ENCODE measurements at regions not wholly inside any gene's neighbourhood (a gene's known extent, or its start where the extent isn't known, plus 50 kb on each side); places are given as distances from the start of the nearest gene placed in this dataset.
A peak's percentile ranks its signal among the peaks of the same experiment; 100 is the strongest.
"Not testable (repeated sequence)": the region's sequence is repeated elsewhere in the genome, so short reads cannot be mapped to it uniquely, and the experiment has no call there.

GRCh38 chr2:51894584-51894983, 862.7 kb upstream of the NRXN1 start:
- not testable (repeated sequence) for DNase-seq (ENCODE audit: low read depth)

- no peak for DNase-seq (ENCODE audit: low read depth)
Measured at GRCh38 chr2:51888120-51888519, 856.2 kb upstream of the NRXN1 start.

DNA sequence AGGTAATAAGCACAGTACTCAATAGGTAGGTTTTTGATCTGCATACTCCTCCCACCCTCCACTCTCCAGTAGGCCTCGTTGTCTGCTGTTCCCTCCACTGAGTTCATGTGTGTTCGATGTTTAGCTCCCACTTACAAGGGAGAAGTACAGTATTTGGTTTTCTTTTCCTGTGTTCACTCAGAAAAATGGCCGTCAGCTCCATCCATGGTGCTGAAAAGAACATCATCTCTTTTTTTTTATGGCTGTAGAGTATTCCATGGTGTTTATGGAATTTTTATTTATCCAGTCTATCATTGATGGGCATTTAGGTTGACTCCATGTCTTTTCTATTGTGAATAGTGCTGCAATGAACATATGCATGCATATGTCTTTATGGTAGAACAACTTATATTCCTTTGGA, 849.7 kb upstream of the NRXN1 start:
- no peak for DNase-seq (ENCODE audit: low read depth)

GRCh38 chr2:51880153-51880552, 848.2 kb upstream of the NRXN1 start:
- DNase-seq (ENCODE audit: low read depth), result no peak

- DNase-seq (ENCODE audit: low read depth), result peak; percentile 2
Measured at GRCh38 chr2:51866361-51866760, 834.4 kb upstream of the NRXN1 start.

DNA sequence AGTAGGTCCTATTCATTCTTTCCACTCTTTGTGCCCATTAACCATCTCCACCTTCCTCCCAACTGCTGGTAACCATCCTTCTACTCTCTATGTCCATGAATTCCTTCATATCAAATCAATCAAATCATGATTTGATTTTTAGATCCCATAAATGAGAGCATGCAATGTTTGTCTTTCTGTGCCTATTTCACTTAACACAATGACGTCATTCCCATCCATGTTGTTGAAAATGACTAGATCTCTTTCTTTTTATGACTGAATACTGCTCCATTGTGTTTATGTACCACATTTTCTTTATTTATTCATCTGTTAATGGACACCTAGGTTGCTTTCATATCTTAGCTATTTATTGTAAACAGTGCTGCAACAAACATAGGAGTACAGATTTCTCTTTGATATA, 827.3 kb upstream of the NRXN1 start:
- DNase-seq (ENCODE audit: low read depth), result no peak

DNA sequence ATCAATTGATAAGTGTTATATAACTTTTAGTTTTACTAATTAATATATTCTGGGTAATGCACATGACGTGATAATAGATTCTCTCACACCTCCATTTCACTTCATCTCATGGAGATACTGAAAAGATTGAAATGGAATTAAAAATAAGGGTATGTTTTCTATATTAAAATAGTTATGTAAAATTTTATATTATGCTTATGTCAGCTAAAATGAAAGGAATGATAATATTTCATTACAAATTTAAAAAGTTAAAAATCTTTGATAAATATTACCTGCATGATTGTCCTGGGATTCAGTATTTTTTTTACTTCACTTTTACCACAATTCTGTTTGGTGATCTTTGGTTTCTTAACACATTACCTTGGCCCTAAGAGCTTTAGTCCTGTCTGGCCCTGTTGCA, 823.8 kb upstream of the NRXN1 start:
- no peak for DNase-seq (ENCODE audit: low read depth)

DNA sequence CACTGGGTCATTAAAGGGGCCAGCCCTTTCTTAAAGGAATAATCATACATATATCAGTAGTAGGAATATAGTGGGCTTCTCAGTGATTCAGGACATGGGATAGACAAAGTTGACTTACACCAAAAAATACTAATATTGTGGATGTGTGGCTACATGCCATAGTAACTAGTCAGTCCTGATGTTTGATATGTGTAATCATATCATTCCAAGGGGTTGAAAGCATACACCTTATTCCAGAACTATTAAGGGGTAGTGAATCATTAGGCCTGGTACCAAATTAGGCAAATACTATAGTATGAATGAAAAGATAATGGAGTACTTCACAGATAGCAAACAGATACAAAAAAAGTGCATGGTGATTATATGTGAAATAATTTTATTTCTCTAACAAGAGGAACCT, 814.9 kb upstream of the NRXN1 start:
- DNase-seq (ENCODE audit: low read depth), result no peak

DNA sequence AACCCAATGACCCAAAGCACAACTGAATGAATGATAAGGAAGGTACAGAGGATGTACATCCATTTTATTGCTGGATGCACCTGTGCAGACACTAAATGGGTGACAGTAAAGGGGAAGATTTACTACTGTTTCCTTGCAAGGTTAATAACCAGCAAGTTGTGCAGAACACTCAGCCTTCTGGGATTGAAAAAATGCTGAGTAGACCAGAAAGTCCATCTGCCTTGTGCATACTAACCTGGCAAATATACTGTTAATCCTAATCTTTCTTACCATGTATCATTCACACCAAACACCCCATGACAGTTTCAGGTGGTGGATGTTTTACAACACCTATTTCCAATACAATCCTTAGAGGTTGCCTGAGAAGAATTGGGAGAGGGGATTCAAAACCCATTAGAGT, 814.1 kb upstream of the NRXN1 start:
- no peak for DNase-seq (ENCODE audit: low read depth)

- DNase-seq (ENCODE audit: low read depth), result no peak
Measured at GRCh38 chr2:51844596-51844995, 812.7 kb upstream of the NRXN1 start.

DNA sequence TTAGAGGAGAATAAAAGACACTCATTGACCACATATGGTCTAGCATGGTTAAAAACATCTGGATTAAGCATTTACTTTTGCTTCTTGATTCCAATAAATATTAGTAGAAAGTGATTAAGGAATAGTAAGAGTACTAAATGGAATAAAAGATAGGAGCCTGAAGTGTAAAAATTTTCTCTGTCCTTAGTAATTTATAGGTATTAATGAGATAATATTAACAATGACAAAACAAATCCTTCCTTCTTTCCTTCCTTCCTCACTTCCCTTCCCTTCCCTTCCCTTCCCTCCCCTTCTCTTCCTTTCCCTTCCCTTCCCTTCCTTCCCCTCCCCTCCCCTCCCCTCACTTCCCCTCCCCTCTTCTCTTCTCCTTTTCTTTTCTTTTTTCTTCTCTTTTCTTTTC, 797.5 kb upstream of the NRXN1 start:
- DNase-seq (ENCODE audit: low read depth), result no peak

- no peak for DNase-seq (ENCODE audit: low read depth)
Measured at GRCh38 chr2:51825823-51826222, 793.9 kb upstream of the NRXN1 start.

GRCh38 chr2:51813247-51813646, 781.3 kb upstream of the NRXN1 start:
- peak; percentile 61 for DNase-seq (ENCODE audit: low read depth)

DNA sequence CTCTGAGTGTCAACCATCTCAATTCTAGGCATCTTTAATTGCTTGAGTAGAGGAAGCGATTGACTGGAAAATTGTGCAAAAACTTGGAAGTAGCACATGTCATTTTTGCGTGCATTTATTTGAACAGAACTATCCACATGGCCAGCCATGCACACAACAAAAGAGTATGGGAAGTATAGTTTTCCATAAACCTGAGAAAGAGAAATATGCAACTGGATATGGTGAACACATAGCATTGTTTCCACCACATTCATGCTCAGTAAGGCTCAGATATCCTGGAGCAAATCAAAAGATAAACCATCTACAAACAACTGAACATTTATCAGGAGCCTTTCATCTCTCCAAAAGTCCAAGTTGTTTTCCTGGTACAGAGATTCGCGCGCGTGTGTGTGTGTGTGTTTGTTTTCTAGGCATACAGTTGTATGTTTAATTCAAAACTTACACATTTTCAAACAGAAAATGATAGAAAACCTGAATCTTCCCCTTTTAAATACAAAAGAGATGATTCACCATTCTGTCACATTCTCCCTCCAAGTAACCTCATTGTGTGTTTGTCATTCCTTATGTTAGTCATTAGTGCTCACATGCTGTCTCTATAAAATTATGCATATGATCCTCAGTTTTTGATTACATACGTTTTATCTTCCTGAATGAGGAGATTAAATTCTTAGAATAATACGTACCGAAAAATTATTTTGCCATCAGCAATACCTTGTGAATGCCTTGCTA, 780.4 kb upstream of the NRXN1 start:
- peak; percentile 21 for DNase-seq (ENCODE audit: low read depth)

DNA sequence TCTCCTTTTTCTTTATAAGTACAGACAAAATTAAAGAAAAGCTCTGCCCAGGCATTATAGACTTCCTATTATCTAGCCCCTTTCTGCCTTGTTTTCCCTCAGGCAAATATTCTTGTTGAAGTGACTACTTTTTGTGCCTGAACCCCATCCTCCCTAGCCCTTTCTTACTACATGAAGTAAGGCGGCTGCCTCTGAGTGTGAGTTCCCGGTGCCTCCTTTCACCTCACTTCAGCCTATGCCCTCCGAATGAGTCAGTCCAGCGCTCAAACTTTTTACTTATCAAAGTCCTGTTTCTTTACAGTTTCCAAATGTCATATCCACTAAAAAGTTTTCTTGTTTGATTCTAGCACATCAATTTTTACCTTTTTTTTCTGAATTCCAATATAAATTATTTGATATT, 778.3 kb upstream of the NRXN1 start:
- DNase-seq (ENCODE audit: low read depth), result no peak

- DNase-seq (ENCODE audit: low read depth), result no peak
Measured at GRCh38 chr2:51807229-51807628, 775.3 kb upstream of the NRXN1 start.

DNA sequence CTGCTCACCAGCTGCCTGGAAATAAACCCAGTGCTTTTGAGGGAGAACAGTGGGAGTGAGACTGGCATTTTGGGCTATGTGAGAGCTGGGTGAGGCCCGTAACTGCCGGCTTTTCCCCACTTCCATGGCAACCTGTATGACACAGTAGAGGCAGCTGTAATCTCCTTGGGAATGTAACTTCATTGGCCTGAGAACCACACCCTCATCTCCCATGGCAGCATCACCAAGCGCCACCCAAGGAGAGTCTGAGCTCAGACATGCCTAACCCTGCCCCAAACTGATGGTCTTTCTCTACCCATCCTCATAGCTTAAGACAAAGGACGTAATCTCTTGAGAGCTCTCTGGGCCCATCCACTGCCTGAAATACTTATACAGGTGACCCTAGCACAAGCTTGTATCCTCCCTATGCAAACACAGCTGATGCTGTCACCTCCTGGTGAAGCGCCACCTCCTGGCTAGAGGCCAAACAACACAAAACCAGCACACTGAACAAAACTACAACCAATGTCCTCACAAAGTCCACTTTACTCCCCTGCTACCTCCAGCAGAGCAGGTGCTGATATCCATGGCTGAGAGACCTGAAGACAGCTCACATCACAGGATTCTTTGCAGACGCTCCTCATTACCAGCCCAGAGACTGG, 763.4 kb upstream of the NRXN1 start:
- DNase-seq (ENCODE audit: low read depth), result no peak

DNA sequence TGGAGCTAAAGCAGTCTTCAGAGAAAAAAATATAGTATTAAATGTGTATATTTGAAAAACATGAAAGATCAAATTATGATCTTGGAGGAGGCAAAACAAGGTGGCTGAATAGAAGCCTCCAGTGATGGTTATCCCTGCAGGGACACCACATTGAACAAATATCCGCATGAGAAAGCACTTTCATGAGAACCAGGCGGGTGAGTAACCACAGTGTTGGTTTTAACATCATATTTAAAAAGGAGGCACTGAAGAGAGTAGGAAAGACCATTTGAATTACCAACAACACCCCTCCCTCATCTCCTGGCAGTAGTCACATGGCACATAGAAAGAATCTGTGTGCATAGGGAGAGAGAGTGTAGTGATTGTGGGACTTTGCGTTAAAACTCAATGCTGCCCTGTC, 759.6 kb upstream of the NRXN1 start:
- no peak for DNase-seq (ENCODE audit: low read depth)

DNA sequence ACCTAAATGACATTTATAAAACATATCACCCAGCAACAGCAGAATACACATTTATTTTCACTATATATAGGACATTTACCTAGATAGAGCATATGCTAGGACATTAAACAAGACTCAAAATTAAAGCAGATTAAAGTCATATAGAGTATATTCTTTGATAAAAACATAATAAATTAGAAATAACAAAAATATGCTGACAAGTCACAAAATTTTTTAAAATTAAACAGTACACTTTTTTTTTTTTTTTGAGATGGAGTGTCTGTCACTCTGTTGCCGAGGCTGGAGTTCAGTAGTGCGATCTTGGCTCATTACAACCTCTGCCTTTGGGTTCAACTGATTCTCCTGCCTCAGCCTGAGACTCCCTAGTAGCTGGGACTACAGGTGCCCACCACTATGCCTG, 758.9 kb upstream of the NRXN1 start:
- DNase-seq (ENCODE audit: low read depth), result no peak

DNA sequence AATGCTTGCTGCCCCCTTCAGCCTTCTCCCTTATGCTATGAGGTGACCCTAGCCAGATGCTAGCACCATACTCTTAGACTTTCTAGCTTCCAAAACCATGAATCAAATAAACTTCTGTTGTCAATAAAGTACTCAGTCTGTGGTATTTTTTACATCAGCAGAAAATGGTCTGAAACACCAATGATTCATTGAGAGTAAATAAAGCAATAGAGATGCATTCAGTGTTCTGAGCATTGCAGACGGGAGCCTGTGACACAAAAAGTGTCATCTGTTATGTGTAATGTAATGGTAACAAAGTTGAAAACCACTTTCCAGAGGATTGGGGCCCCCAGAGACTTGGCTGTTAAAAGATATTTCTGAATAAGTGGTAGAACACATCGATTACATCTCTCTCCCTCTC, 758.0 kb upstream of the NRXN1 start:
- peak; percentile 19 for DNase-seq (ENCODE audit: low read depth)

- no peak for DNase-seq (ENCODE audit: low read depth)
Measured at GRCh38 chr2:51782921-51783765, 751.2 kb upstream of the NRXN1 start.

GRCh38 chr2:51781691-51782090, 749.8 kb upstream of the NRXN1 start:
- DNase-seq (ENCODE audit: low read depth), result no peak

DNA sequence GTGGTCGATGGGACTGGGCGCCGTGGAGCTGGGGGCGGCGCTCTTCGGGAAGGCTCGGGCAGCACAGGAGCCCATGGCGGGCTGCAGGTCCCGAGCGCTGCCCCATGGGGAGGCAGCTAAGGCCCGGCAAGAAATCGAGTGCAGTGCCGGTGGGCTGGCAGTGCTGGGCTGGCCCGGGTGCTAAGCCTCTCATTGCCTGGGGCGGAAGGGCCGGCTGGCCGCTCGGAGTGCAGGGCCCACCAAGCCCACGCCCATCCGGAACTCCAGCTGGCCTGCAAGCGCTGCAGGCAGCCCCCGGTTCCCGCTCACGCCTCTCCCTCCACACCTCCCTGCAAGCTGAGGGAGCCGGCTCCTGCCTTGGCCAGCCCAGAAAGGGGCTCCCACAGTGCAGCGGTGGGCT, 748.4 kb upstream of the NRXN1 start:
- DNase-seq (ENCODE audit: low read depth), result no peak

All from stromal cell of bone marrow (primary cell).